Naive thymus-derived CD8-positive, alpha-beta T cell (primary cell): ENCODE measurements at regions not wholly inside any gene's neighbourhood (a gene's known extent, or its start where the extent isn't known, plus 50 kb on each side); places are given as distances from the start of the nearest gene placed in this dataset.

Experiments used
- ATAC-seq, 2 donors: fragments of 150-1000 bp; cut with Tn5 transposase in 1 of 2; sonication (Bioruptor Pico), chemical (Tn5 transposase) in 1 of 2; 1 replicate in 1 of 2; 2 replicates in 1 of 2; pipeline ENCODE4 v1.10.0; 2021; ENCODE audit warnings: mild to moderate bottlenecking in 2 of 2, moderate library complexity in 2 of 2
- POLR2A ChIA-PET: fragments of 350-600 bp; sonication (Branson Sonifier 250); formaldehyde crosslinking; loops from one replicate; lab custom pipeline; 2021; ENCODE audit warnings: antibody characterized with exemption; lab: Charles Lee
- DNase-seq, 10 donors: peaks; one replicate each; pipeline versions ENCODE4 v3.0.0 to v3.0.0-alpha.2; 2020 to 2022
- H3K27ac Mint-ChIP-seq, 10 donors: one replicate each; pipeline ENCODE4 v1.8.0; 2020 to 2022; ENCODE audit warnings: mild to moderate bottlenecking in 10 of 10, mixed read lengths in 10 of 10, moderate library complexity in 4 of 10, inconsistent platforms in 1 of 10
- H3K27me3 Mint-ChIP-seq, 5 donors: one replicate each; pipeline ENCODE4 v1.8.0; 2021 to 2022; ENCODE audit warnings: mixed read lengths in 5 of 5
- H3K36me3 Mint-ChIP-seq, 3 donors: one replicate each; pipeline ENCODE4 v1.8.0; 2020 to 2022; ENCODE audit warnings: mixed read lengths in 3 of 3, mild to moderate bottlenecking in 2 of 3, inconsistent platforms in 1 of 3
- H3K4me1 Mint-ChIP-seq, 4 donors: one replicate each; pipeline ENCODE4 v1.8.0; 2021 to 2022; ENCODE audit warnings: mixed read lengths in 4 of 4
- H3K4me3 Mint-ChIP-seq, 10 donors: one replicate each; pipeline ENCODE4 v1.8.0; 2020 to 2022; ENCODE audit warnings: mild to moderate bottlenecking in 10 of 10, mixed read lengths in 10 of 10, moderate library complexity in 6 of 10, inconsistent platforms in 1 of 10
- H3K9me3 Mint-ChIP-seq, 9 donors: one replicate each; pipeline ENCODE4 v1.8.0; 2020 to 2022; ENCODE audit warnings: mixed read lengths in 9 of 9, mild to moderate bottlenecking in 3 of 9, inconsistent platforms in 1 of 9, moderate library complexity in 1 of 9

GRCh38 chr11:43994196-43994595 is 51.8 kb downstream of the C11orf96 start:
- ATAC-seq: no peak
- Mint-ChIP-seq H3K27me3 (peaks cover 2 to 8% (median 4%) of the 10 kb centered on the region in 5 donors), H3K4me3 (no peak overlapping the region), H3K27ac (no peak overlapping the region), H3K9me3 (peaks cover 0 to 4% (median 0%) of the 10 kb centered on the region in 9 donors), H3K36me3 (no peaks in the 10 kb centered on the region), H3K4me1 (peaks cover 0 to 5% (median 2%) of the 10 kb centered on the region in 4 donors)
- POLR2A ChIA-PET: no interaction called here
- no peak for DNase-seq

GRCh38 chr11:43996318-43996717 is 51.5 kb upstream of the ACCSL start:
- peaks cover 0 to 5% (median 2%) of the 10 kb centered on the region in 4 donors for H3K4me1 Mint-ChIP-seq
- DNase-seq: no peak
- H3K9me3 Mint-ChIP-seq: peaks cover 0 to 4% (median 0%) of the 10 kb centered on the region in 9 donors
- no peaks in the 10 kb centered on the region for H3K36me3 Mint-ChIP-seq
- POLR2A ChIA-PET: interaction anchor here (0.7 kb wide), 1 partner anchor 46 kb away, joined by 6 read pairs; no protein-coding TSS in a partner anchor
- no peak for ATAC-seq
- no peak overlapping the region for H3K27ac Mint-ChIP-seq
- H3K27me3 Mint-ChIP-seq: peaks cover 4 to 14% (median 6%) of the 10 kb centered on the region in 5 donors
- H3K4me3 Mint-ChIP-seq: no peak overlapping the region

GRCh38 chr11:43997022-43997660 is 50.6 kb upstream of the ACCSL start:
- H3K4me1 Mint-ChIP-seq: peaks cover 0 to 5% (median under 1%) of the 10 kb centered on the region in 4 donors
- H3K36me3 Mint-ChIP-seq: no peaks in the 10 kb centered on the region
- POLR2A ChIA-PET: interaction anchor here (0.7 kb wide), 1 partner anchor 45 kb away, joined by 6 read pairs; no protein-coding TSS in a partner anchor
- no peak overlapping the region for H3K27ac Mint-ChIP-seq
- ATAC-seq (no peak), DNase-seq (no peak)
- no peak overlapping the region for H3K4me3 Mint-ChIP-seq
- H3K9me3 Mint-ChIP-seq: peaks cover 0 to 4% (median 0%) of the 10 kb centered on the region in 9 donors
- H3K27me3 Mint-ChIP-seq: peaks cover 6 to 16% (median 7%) of the 10 kb centered on the region in 5 donors
